DND-41 (cell line): ENCODE measurements at regions not wholly inside any gene's neighbourhood (a gene's known extent, or its start where the extent isn't known, plus 50 kb on each side); places are given as distances from the start of the nearest gene placed in this dataset.

Experiments used
- ATAC-seq: fragments of 200-7000 bp; cut with Tn5 transposase; 3 replicates; pipeline ENCODE4 v1.9.1; 2021; ENCODE audit warnings: low read depth; ENCODE audit not compliant: insufficient read depth
- DNase-seq: peaks from one replicate; pipeline ENCODE4 v3.0.0-alpha.2; 2020
- H2AFZ ChIP-seq: 2 replicates; pipeline ENCODE4 v1.6.0; 2012; ENCODE audit warnings: low read depth, low read length
- H3K27ac ChIP-seq: 2 replicates; pipeline ENCODE4 v1.5.1; 2012; ENCODE audit warnings: low read length, inconsistent platforms
- H3K27me3 ChIP-seq: fragments of 200-600 bp; sonication (generic); 2 replicates; pipeline ENCODE4 v1.6.0; 2012; ENCODE audit warnings: low read length, mild to moderate bottlenecking, inconsistent platforms; ENCODE audit not compliant: insufficient read depth, poor library complexity
- H3K36me3 ChIP-seq: 2 replicates; pipeline ENCODE4 v1.5.1; 2012; ENCODE audit warnings: low read length, inconsistent platforms; ENCODE audit not compliant: insufficient read depth
- H3K4me1 ChIP-seq: 2 replicates; pipeline ENCODE4 v1.5.1; 2012; ENCODE audit warnings: mild to moderate bottlenecking, low read length; ENCODE audit not compliant: insufficient read depth
- H3K4me2 ChIP-seq: 2 replicates; pipeline ENCODE4 v1.6.0; 2012; ENCODE audit warnings: mild to moderate bottlenecking, moderate library complexity, low read length, inconsistent platforms; ENCODE audit not compliant: insufficient read depth
- H3K4me3 ChIP-seq, 2 experiments: fragments of 200-600 bp in 1 of 2; shearing (Covaris generic) in 1 of 2; 2 replicates each; pipeline ENCODE4 v1.5.1; 2012 to 2016; ENCODE audit warnings: inconsistent platforms in 2 of 2, low read length in 2 of 2, mild to moderate bottlenecking in 2 of 2, low read depth in 1 of 2, moderate library complexity in 1 of 2
- H3K79me2 ChIP-seq: 2 replicates; pipeline ENCODE4 v1.6.0; 2012; ENCODE audit warnings: low read length, inconsistent platforms; ENCODE audit not compliant: insufficient read depth
- H3K9ac ChIP-seq: 2 replicates; pipeline ENCODE4 v1.6.0; 2012; ENCODE audit warnings: low read depth, mild to moderate bottlenecking, inconsistent platforms, low read length, moderate library complexity
- H3K9me3 ChIP-seq: 2 replicates; pipeline ENCODE4 v1.5.1; 2012; ENCODE audit warnings: low read length, moderate library complexity, mild to moderate bottlenecking, inconsistent platforms; ENCODE audit not compliant: insufficient read depth, severe bottlenecking
- H4K20me1 ChIP-seq: 2 replicates; pipeline ENCODE4 v1.6.0; 2012; ENCODE audit warnings: low read length; ENCODE audit not compliant: insufficient read depth
- CTCF ChIP-seq: IDR thresholded peaks from 2 replicates; pipeline ENCODE4 v1.5.1; 2012; ENCODE audit warnings: borderline replicate concordance, low read length, moderate library complexity, mild to moderate bottlenecking; ENCODE audit not compliant: poor library complexity, severe bottlenecking; ENCODE audit errors: extremely low read depth
- EZH2 ChIP-seq: IDR thresholded peaks from 3 replicates; pipeline ENCODE4 v1.6.1; 2012; ENCODE audit warnings: borderline replicate concordance, low read depth, mild to moderate bottlenecking, moderate library complexity, low read length, inconsistent platforms; ENCODE audit not compliant: severe bottlenecking

- Histone ChIP-seq H3K4me2 (no peak overlapping the region), H3K4me1 (no peaks in the 10 kb centered on the region), H3K9ac (no peak overlapping the region), H4K20me1 (no peaks in the 10 kb centered on the region), H3K79me2 (no peaks in the 10 kb centered on the region), H3K9me3 (no peaks in the 10 kb centered on the region), H2AFZ (no peak overlapping the region), H3K36me3 (no peaks in the 10 kb centered on the region), H3K27ac (no peak overlapping the region), H3K27me3 (no peaks in the 10 kb centered on the region), H3K4me3 (no peak overlapping the region)
- no peak for DNase-seq
- TF ChIP-seq CTCF (no peak), EZH2 (no peak)
- ATAC-seq: no peak
Observed at GRCh38 chr2:18242716-18243115, 317.7 kb downstream of the RDH14 start.

GRCh38 chr2:18238209-18238608 lies 322.2 kb downstream of the RDH14 start:
- H3K9me3 ChIP-seq: no peaks in the 10 kb centered on the region
- H2AFZ ChIP-seq: no peak overlapping the region
- H3K9ac ChIP-seq: no peak overlapping the region
- no peaks in the 10 kb centered on the region for H3K36me3 ChIP-seq
- H3K4me1 ChIP-seq: no peaks in the 10 kb centered on the region
- no peak overlapping the region for H3K27ac ChIP-seq
- no peaks in the 10 kb centered on the region for H3K79me2 ChIP-seq
- DNase-seq (no peak), ATAC-seq (no peak)
- H3K4me2 ChIP-seq: no peak overlapping the region
- H3K4me3 ChIP-seq: no peak overlapping the region
- no peak for TF ChIP-seq CTCF
- no peak for TF ChIP-seq EZH2
- H4K20me1 ChIP-seq: no peaks in the 10 kb centered on the region
- H3K27me3 ChIP-seq: no peaks in the 10 kb centered on the region

GRCh38 chr2:18237298-18237697 lies 323.2 kb downstream of the RDH14 start:
- Histone ChIP-seq H4K20me1 (no peaks in the 10 kb centered on the region), H3K4me3 (no peak overlapping the region), H3K79me2 (no peaks in the 10 kb centered on the region), H3K27me3 (no peaks in the 10 kb centered on the region), H2AFZ (no peak overlapping the region), H3K36me3 (no peaks in the 10 kb centered on the region), H3K4me1 (no peaks in the 10 kb centered on the region), H3K9ac (no peak overlapping the region), H3K9me3 (no peaks in the 10 kb centered on the region), H3K4me2 (no peak overlapping the region), H3K27ac (no peak overlapping the region)
- TF ChIP-seq EZH2 (no peak), CTCF (no peak)
- no peak for DNase-seq
- ATAC-seq: no peak
